Activated T-cell treated with anti-CD3 and anti-CD28 coated beads for 4 hours (primary cell): ENCODE measurements at regions not wholly inside any gene's neighbourhood (a gene's known extent, or its start where the extent isn't known, plus 50 kb on each side); places are given as distances from the start of the nearest gene placed in this dataset.
"Not testable (repeated sequence)": the region's sequence is repeated elsewhere in the genome, so short reads cannot be mapped to it uniquely, and the experiment has no call there.

Experiments used
- DNase-seq: peaks from one replicate; pipeline ENCODE4 v3.0.0-alpha.2; 2020

- no peak for DNase-seq
Measured at GRCh38 chr6:102981490-102982015, 1588.0 kb downstream of the GRIK2 start.

GRCh38 chr6:102980951-102981350 is 1587.4 kb downstream of the GRIK2 start:
- no peak for DNase-seq

GRCh38 chr6:102961902-102962301 is 1568.4 kb downstream of the GRIK2 start:
- DNase-seq: no peak

GRCh38 chr6:102950967-102951366 is 1557.5 kb downstream of the GRIK2 start:
- no peak for DNase-seq

GRCh38 chr6:102944475-102944874 is 1551.0 kb downstream of the GRIK2 start:
- DNase-seq: no peak

DNA sequence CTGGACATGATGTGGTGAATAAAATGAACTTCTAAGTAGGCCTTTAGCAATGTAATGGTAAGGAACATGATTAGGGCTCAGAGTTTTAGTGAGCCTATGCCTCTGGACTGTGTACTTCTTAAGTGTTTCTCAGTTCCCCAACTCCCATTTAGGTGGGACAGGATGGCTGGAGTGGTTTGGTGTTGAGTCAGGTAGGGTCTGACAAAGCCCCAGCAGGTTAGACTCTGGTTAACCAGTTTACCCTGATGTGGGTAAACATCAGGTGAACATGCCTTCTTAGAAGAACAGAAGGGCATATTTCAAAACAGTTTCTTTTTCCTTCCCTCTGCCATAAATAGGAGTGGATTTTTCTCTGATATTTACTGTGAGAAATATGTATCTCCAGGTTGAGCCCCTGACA is 1548.7 kb downstream of the GRIK2 start:
- no peak for DNase-seq

DNA sequence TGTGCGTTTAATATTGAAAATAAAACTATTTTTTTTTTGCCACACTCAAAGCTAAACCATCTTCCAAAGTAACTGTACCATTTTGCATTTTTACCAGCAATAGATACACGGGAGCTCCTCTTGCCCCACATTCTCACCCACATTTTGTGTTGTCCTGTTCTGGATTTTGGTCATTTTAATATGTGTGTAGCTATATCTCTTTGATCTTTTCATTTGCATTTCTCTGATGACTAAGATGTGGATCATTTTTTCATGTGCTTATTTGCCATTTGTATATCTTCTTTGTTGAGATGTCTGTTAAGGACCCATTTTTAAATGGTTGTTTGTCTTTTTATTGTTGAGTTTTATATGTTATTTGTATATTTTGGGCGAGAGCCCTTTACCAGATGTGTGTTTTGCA is 1543.5 kb downstream of the GRIK2 start:
- no peak for DNase-seq

DNA sequence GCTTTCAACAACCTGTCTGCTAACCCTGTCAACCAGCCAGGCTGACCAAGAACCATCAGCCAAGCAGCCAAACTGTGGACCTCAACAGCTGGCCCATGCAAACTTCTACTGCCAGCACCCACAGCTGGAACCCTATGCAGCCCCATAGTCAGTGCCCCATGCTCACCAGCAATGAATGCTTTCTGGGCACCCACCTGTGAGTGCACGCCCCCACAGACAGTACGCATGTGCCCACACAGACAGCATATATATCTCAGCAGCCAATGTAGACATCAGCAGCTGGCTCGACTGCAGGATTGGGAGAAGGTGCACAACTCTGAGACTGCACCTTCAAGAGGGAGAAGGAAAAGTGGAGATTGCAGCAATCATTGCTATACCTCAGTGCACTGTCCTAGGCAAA is 1534.6 kb downstream of the GRIK2 start:
- no peak for DNase-seq

DNA sequence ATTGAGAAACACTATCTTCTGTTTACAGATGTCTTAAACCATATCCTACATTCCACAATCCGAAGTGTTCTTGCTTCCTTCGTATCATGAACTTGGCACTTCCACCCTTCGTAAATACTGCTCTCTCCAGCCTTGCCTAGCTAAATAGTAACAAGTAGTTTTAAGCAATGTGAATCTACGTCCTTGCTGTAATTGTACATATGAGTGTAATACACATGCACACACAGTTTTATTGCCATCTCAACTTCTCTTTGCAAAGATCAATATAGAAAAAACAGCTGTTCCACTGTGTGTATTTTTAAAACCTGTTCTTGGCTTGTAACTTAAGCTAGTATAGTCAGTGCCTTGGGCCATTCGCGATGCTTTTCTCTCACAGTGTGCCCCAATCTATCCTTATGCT is 1524.7 kb downstream of the GRIK2 start:
- no peak for DNase-seq

DNA sequence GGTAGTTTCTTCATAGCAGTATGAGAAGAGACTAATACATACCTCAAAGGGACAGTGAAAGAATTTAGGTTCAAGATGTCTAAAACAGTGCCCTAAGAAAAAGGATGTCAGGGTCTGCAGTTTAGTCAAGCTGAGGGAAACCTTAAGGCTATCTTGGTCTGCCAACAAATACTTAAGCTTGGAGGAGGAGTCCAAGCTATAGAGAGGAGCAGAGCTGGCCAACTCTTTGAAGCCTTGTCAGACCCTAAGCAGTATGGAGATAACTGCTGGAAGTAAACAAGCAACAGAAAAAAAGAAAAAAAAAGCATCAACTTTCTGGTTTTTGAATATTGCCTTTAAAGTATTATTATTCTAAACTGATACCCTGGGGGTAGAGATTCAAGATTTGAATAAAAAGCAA is 1518.1 kb downstream of the GRIK2 start:
- no peak for DNase-seq

- DNase-seq: not testable (repeated sequence)
Measured at GRCh38 chr6:102910701-102911139, 1517.2 kb downstream of the GRIK2 start.

GRCh38 chr6:102907181-102907580 is 1513.7 kb downstream of the GRIK2 start:
- no peak for DNase-seq

- DNase-seq: no peak
Measured at GRCh38 chr6:102902471-102902870, 1509.0 kb downstream of the GRIK2 start.

DNA sequence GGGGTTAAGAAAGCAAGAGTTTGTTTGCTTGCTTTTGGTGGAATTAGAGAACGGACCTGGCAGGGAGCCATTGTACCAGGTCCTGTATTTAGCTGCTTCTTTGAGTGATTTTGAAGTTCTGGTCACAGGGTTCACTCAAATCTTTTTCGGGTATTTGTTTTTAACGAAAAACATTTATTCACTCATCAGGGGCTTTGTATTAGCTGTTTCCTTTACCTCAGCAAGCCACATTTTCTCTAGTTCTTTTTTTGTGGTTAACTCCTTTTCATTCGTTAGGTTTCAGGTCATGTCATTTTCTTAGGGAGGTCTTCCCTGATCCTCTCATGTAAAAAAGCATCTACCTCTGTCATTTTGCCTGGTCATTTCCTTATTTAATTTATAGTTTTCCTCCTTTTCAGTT is 1502.2 kb downstream of the GRIK2 start:
- no peak for DNase-seq

DNA sequence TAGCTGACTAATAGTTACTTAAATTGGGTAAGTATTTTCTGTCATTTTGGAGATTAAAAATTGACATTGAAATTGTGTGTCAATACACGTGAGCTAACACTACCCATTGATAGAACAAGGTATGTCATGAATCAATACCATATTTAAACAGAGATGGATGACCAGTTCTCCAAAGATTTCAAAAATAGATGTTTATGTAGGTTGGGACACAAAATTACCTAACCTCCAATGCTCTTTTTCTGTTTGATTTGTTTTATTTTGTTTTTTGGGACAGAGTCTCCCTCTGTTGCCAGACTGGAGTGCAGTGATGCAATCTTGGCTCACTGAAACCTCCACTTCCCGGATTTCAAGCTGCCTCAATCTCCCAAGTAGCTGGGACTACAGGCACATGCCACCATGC is 1491.7 kb downstream of the GRIK2 start:
- no peak for DNase-seq

- no peak for DNase-seq
Measured at GRCh38 chr6:102853249-102853955, 1459.9 kb downstream of the GRIK2 start.

DNA sequence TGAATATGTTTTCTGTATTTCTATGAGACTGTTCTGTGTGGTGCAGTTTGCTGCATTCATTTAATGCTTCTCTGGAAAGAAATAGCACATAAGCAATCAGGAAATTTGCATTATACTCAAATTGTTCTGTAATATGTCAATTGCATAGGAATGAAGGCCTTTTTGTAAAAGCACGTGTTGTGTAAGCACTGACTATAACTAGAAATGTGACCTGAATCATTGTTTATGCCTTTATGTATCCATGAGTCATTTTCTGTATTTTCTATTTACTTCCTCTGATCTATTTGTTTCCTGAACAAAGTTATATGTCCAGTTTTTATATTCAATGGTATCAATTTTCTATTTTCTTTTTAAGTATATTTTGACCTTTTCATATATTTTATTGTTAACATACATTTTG is 1455.3 kb downstream of the GRIK2 start:
- no peak for DNase-seq

- DNase-seq: no peak
Measured at GRCh38 chr6:102848210-102848609, 1454.7 kb downstream of the GRIK2 start.

DNA sequence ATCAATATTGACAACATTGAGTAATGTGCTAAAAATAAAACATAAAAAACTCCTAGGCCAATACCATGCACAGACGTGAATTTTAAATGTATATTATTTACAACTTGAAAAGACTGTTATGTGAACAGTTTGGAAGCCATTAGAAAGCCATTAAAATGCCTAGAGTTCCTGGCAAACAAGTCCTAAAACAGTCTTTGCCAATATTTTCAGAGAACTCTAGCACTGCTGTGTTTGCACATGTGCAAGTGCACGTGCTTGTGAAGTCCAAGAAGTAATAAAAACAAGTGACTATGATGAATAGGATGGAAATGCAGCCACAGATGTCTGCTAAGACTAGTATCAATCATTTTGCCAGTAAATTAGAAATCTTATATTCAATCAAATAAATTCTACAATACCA is 1447.6 kb downstream of the GRIK2 start:
- no peak for DNase-seq

- no peak for DNase-seq
Measured at GRCh38 chr6:102832021-102832420, 1438.5 kb downstream of the GRIK2 start.

GRCh38 chr6:102820098-102820497 is 1426.6 kb downstream of the GRIK2 start:
- no peak for DNase-seq

GRCh38 chr6:102815207-102815606 is 1421.7 kb downstream of the GRIK2 start:
- DNase-seq: no peak

DNA sequence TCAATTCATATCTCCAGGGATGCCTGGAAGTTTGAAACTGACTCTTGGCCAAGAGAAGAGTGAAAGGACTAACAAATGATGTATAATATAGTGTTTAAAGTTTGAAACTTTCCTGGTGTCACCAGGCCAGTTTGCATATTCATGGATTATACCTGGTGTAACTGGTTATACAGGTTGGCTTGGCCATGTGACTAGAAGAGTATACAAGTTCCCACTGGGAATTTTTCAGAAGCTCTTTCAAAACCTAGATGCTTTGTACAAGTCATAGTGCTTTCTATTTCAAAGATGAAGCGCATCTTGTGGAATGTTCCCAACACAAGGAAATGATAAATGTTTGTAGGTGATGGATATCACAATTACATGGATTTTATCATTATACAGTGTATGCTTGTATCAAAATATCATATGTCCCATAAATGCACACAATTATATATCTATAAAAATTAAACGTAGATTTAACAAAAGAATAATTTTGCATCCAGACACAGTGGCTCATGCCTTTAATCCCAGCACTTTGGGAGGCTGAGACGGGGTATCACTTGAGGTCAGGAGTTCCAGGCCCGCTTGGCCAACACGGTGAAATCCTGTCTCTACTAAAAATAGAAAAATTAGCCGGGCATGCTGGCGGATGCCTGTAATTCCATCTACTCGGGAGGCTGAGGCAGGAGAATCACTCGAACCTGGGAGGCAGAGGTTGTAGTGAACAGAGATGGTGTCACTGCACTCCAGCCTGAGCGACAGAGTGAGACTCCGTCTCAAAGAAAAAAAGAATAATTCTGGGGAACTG is 1420.2 kb downstream of the GRIK2 start:
- DNase-seq: no peak

DNA sequence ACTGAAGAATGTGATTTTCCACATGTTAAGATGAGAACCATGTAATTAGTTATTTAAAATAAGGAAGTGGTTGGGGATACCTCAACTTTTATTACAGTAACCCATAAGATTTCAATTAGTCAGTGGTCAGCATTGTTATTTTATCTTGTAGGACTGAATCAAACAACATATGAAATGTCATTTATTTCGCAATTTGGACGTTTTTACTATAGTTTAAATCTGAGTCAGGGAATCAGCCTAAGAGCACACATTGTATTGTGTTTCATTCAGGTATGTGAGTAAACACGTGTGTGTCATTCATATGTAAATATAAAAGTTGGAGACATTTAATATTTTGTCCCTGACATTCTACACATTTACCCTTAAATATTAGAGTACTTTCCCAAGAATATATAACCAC is 1418.7 kb downstream of the GRIK2 start:
- no peak for DNase-seq
